ENCODE measurements at regions not wholly inside any gene's neighbourhood (a gene's known extent, or its start where the extent isn't known, plus 50 kb on each side); places are given as distances from the start of the nearest gene placed in this dataset.

GRCh38 chr3:124660599-124660998 is 69.7 kb upstream of the UMPS start:
- H3K4me2 ChIP-seq, result no peak overlapping the region
- no peaks in the 10 kb centered on the region for H4K20me1 ChIP-seq (ENCODE audit: insufficient read depth)
- no peak overlapping the region for H2AFZ ChIP-seq (ENCODE audit: low read depth)
- H3K79me2 ChIP-seq (ENCODE audit: insufficient read depth, low read depth), result no peaks in the 10 kb centered on the region
- no peak overlapping the region for H3K27ac ChIP-seq
- no peaks in the 10 kb centered on the region for H3K27me3 ChIP-seq (ENCODE audit: insufficient read depth, low read depth)
- no peaks in the 10 kb centered on the region for H3K4me1 ChIP-seq (ENCODE audit: low read depth, poor library complexity, severe bottlenecking)
- H3K9ac ChIP-seq, result no peak overlapping the region
- H3K4me3 ChIP-seq (IDR thresholded peaks at IDR 0.05; ENCODE audit: insufficient read depth, low read depth, low read length), result no peak overlapping the region
- TF ChIP-seq CTCF (conservative IDR thresholded peaks at IDR 0.05; ENCODE audit: low read depth, low read length), result no peak
- no peaks in the 10 kb centered on the region for H3K36me3 ChIP-seq (ENCODE audit: insufficient read depth)

GRCh38 chr3:124663690-124664089 is 66.6 kb upstream of the UMPS start:
- no peak for TF ChIP-seq CTCF (conservative IDR thresholded peaks at IDR 0.05; ENCODE audit: low read depth, low read length)
- no peak overlapping the region for H3K27ac ChIP-seq

GRCh38 chr3:124664804-124665203 is 65.4 kb upstream of the UMPS start:
- no peaks in the 10 kb centered on the region for H3K4me1 ChIP-seq (ENCODE audit: low read depth, poor library complexity, severe bottlenecking)
- H3K4me2 ChIP-seq, result no peak overlapping the region
- no peak for TF ChIP-seq CTCF (conservative IDR thresholded peaks at IDR 0.05; ENCODE audit: low read depth, low read length)

More at GRCh38 chr3:124663690-124664089, 66.6 kb upstream of the UMPS start:
- Histone ChIP-seq H3K9ac (no peak overlapping the region), H3K27me3 (ENCODE audit: insufficient read depth, low read depth) (no peaks in the 10 kb centered on the region), H3K4me2 (no peak overlapping the region), H3K4me3 (IDR thresholded peaks at IDR 0.05; ENCODE audit: insufficient read depth, low read depth, low read length) (no peak overlapping the region), H3K4me1 (ENCODE audit: low read depth, poor library complexity, severe bottlenecking) (no peaks in the 10 kb centered on the region), H2AFZ (ENCODE audit: low read depth) (no peak overlapping the region), H4K20me1 (ENCODE audit: insufficient read depth) (no peaks in the 10 kb centered on the region), H3K79me2 (ENCODE audit: insufficient read depth, low read depth) (no peaks in the 10 kb centered on the region), H3K36me3 (ENCODE audit: insufficient read depth) (no peaks in the 10 kb centered on the region)

GRCh38 chr3:124666067-124666466 is 64.2 kb upstream of the UMPS start:
- no peak overlapping the region for H2AFZ ChIP-seq (ENCODE audit: low read depth)
- no peak overlapping the region for H3K9ac ChIP-seq
- no peaks in the 10 kb centered on the region for H4K20me1 ChIP-seq (ENCODE audit: insufficient read depth)
- H3K27ac ChIP-seq, result no peak overlapping the region
- TF ChIP-seq CTCF (conservative IDR thresholded peaks at IDR 0.05; ENCODE audit: low read depth, low read length), result no peak
- no peaks in the 10 kb centered on the region for H3K4me1 ChIP-seq (ENCODE audit: low read depth, poor library complexity, severe bottlenecking)
- H3K4me2 ChIP-seq, result no peak overlapping the region
- H3K27me3 ChIP-seq (ENCODE audit: insufficient read depth, low read depth), result no peaks in the 10 kb centered on the region
- H3K4me3 ChIP-seq (IDR thresholded peaks at IDR 0.05; ENCODE audit: insufficient read depth, low read depth, low read length), result no peak overlapping the region
- no peaks in the 10 kb centered on the region for H3K36me3 ChIP-seq (ENCODE audit: insufficient read depth)
- no peaks in the 10 kb centered on the region for H3K79me2 ChIP-seq (ENCODE audit: insufficient read depth, low read depth)

More at GRCh38 chr3:124664804-124665203, 65.4 kb upstream of the UMPS start:
- H3K4me3 ChIP-seq (IDR thresholded peaks at IDR 0.05; ENCODE audit: insufficient read depth, low read depth, low read length), result no peak overlapping the region
- H3K27me3 ChIP-seq (ENCODE audit: insufficient read depth, low read depth), result no peaks in the 10 kb centered on the region
- H4K20me1 ChIP-seq (ENCODE audit: insufficient read depth), result no peaks in the 10 kb centered on the region
- H3K79me2 ChIP-seq (ENCODE audit: insufficient read depth, low read depth), result no peaks in the 10 kb centered on the region
- no peaks in the 10 kb centered on the region for H3K36me3 ChIP-seq (ENCODE audit: insufficient read depth)
- no peak overlapping the region for H3K27ac ChIP-seq
- no peak overlapping the region for H3K9ac ChIP-seq
- no peak overlapping the region for H2AFZ ChIP-seq (ENCODE audit: low read depth)

Measured in KMS-11 (cell line).